Breast epithelium (tissue), 3 donors: ENCODE measurements at regions not wholly inside any gene's neighbourhood (a gene's known extent, or its start where the extent isn't known, plus 50 kb on each side); places are given as distances from the start of the nearest gene placed in this dataset.

Experiments
- POLR2A ChIP-seq: fragments of 450-650 bp; IDR thresholded peaks from one replicate; pipeline ENCODE4 v1.6.1; 2016; ENCODE audit warnings: antibody characterized with exemption, mild to moderate bottlenecking, moderate library complexity
- POLR2AphosphoS5 ChIP-seq, 3 donors: sonication (generic); formaldehyde crosslinking; IDR thresholded peaks; one replicate each; pipeline ENCODE4 v1.6.1; 2017; ENCODE audit warnings: antibody characterized with exemption in 3 of 3
- TF ChIP-seq, protein P1 (sequence below), 3 donors: fragments of 450-650 bp; IDR thresholded peaks; one replicate each; pipeline ENCODE4 v1.5.1; 2016 to 2017; ENCODE audit warnings: antibody characterized with exemption in 3 of 3, mild to moderate bottlenecking in 3 of 3, moderate library complexity in 3 of 3

DNA sequence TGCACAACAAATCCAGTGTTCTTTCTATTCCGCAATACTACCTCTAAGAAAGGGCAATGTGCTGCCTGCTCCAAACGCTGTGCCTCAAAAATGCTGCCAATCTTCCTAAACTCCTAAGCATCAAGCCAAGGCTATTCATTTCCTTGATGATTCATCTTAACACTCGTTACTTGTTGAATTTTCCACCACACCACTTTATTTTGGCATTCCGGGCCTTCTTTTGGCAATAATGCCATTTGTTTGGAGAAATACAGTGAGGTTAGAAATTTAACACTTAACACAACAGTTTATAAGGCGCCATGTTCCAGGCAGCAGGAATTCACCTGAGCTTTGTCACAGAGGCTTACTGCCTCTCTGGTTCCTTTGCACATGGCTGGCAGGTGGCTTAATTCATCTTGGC lies 82.6 kb upstream of the ABCB5 start:
- TF ChIP-seq, protein P1, sequence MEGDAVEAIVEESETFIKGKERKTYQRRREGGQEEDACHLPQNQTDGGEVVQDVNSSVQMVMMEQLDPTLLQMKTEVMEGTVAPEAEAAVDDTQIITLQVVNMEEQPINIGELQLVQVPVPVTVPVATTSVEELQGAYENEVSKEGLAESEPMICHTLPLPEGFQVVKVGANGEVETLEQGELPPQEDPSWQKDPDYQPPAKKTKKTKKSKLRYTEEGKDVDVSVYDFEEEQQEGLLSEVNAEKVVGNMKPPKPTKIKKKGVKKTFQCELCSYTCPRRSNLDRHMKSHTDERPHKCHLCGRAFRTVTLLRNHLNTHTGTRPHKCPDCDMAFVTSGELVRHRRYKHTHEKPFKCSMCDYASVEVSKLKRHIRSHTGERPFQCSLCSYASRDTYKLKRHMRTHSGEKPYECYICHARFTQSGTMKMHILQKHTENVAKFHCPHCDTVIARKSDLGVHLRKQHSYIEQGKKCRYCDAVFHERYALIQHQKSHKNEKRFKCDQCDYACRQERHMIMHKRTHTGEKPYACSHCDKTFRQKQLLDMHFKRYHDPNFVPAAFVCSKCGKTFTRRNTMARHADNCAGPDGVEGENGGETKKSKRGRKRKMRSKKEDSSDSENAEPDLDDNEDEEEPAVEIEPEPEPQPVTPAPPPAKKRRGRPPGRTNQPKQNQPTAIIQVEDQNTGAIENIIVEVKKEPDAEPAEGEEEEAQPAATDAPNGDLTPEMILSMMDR (IDR thresholded peaks at IDR 0.05), result no peak
- no peak for TF ChIP-seq POLR2AphosphoS5 (IDR thresholded peaks at IDR 0.05)
- TF ChIP-seq POLR2A, result no peak
